ENCODE measurements at regions not wholly inside any gene's neighbourhood (a gene's known extent, or its start where the extent isn't known, plus 50 kb on each side); places are given as distances from the start of the nearest gene placed in this dataset.

DNA sequence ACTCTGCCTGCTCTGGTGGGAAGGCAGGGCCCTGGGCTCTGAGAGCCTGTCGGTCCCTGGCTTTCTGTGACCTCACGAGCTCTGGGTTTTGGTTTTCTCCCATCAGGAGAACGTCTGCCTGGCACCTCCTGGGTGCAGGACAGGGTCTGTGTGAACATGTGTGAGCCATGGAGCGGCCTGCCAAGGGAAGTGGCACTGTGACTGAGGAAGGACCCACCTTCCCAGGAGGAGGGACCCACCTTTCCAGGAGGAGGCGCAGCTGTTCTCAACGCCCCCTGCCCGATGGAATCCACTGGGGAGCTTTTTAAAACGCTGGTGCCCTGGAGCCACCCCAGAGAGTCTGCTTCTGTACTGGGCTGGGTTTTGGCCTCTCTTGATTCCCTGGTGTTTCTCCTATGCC is 168.7 kb downstream of the GLI2 start:
- Histone ChIP-seq H2AFZ (ENCODE audit: low read depth, low read length) (no peak overlapping the region), H3K79me2 (ENCODE audit: control insufficient read depth, insufficient read depth, low read length) (no peaks in the 10 kb centered on the region), H3K4me1 (ENCODE audit: control insufficient read depth, extremely low read depth, insufficient read depth, low read length) (no peaks in the 10 kb centered on the region), H3K27me3 (ENCODE audit: control insufficient read depth in 2 of 2, insufficient read depth in 2 of 2, low read length in 2 of 2) (peaks cover 19 to 67% of the 10 kb centered on the region in 2 experiments), H3K36me3 (ENCODE audit: control insufficient read depth in 2 of 2, extremely low read depth in 1 of 2, insufficient read depth in 2 of 2, low read length in 2 of 2) (no peaks in the 10 kb centered on the region), H3K4me2 (ENCODE audit: insufficient read depth, low read length) (no peak overlapping the region), H3K9me3 (replicated peaks; ENCODE audit: control insufficient read depth, insufficient read depth, low read length) (no peaks in the 10 kb centered on the region), H3K9ac (replicated peaks; ENCODE audit: extremely low read depth, insufficient read depth, low read length) (no peak overlapping the region), H3K9me1 (replicated peaks; ENCODE audit: control insufficient read depth, extremely low read depth, insufficient read depth, low read length) (no peaks in the 10 kb centered on the region), H3K27ac (ENCODE audit: insufficient read depth, low read depth, low read length) (no peak overlapping the region), H4K20me1 (replicated peaks; ENCODE audit: control insufficient read depth, extremely low read depth, insufficient read depth, low read length) (no peaks in the 10 kb centered on the region), H3K4me3 (replicated peaks in 1 of 3; ENCODE audit: insufficient read depth in 1 of 3, low read depth in 1 of 3, low read length in 3 of 3) (no peak overlapping the region)
- CTCF ChIA-PET = no interaction called here
- TF ChIP-seq FOS (IDR thresholded peaks at IDR 0.05; ENCODE audit: borderline replicate concordance, insufficient read depth, low read length) = no peak
- TF ChIP-seq MAX (IDR thresholded peaks at IDR 0.05; ENCODE audit: insufficient read depth, insufficient read length) = no peak
- TF ChIP-seq CTCF (IDR thresholded peaks at IDR 0.05; ENCODE audit: extremely low read depth in 1 of 2, insufficient read depth in 1 of 2, low read depth in 1 of 2, low read length in 2 of 2) = no peak
- no peak for TF ChIP-seq POLR2A (IDR thresholded peaks at IDR 0.05; ENCODE audit: low read depth, low read length)
- TF ChIP-seq GATA2 (IDR thresholded peaks at IDR 0.05; ENCODE audit: insufficient read depth, insufficient read length, low read depth, low read length) = no peak
- TF ChIP-seq EZH2 (IDR thresholded peaks at IDR 0.05; ENCODE audit: borderline replicate concordance, low read depth, low read length, severe bottlenecking) = no peak
- TF ChIP-seq POLR2AphosphoS5 (IDR thresholded peaks at IDR 0.05; ENCODE audit: insufficient read depth, low read depth, low read length) = no peak
- TF ChIP-seq MYC (IDR thresholded peaks at IDR 0.05; ENCODE audit: low read depth, low read length) = no peak
- no peak for TF ChIP-seq JUN (IDR thresholded peaks at IDR 0.05; ENCODE audit: borderline replicate concordance, insufficient read depth, insufficient read length, low read depth)
- dilution Hi-C loops (cut with MboI; ENCODE audit: extremely low pct_ligation_motif_present, low sequenced_read_pairs) = no loop called here
- no TSS peak for BruUV-seq (replicated peaks)
- POLR2A ChIA-PET = no interaction called here
- no peak for DNase-seq (ENCODE audit: low read depth, low spot score)
- FAIRE-seq = no peak
- intact Hi-C loops (cut with micrococcal nuclease) = no loop called here
